ENCODE measurements at regions not wholly inside any gene's neighbourhood (a gene's known extent, or its start where the extent isn't known, plus 50 kb on each side); places are given as distances from the start of the nearest gene placed in this dataset.

DNA sequence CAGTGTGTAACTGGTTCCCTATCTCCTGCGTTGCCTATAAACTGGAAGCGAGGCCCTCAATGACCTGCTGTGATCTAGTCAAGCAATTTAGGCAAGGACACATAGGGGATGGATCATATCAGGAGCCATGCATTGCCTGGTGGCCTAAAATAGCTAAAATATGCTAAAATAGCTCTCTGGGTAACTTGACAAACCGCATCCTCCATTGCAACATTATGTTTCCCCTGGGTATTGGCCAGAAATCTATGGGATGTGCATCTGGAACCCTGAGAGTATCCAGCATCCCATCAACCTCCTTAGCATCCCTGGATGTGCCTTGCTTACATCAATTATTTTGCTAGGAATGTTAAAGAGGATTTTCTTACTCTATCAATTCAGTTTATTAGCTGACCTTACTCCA is 91.7 kb upstream of the ADCY1 start:
- Histone ChIP-seq H3K4me3 (replicated peaks in 1 of 2; ENCODE audit: low read depth in 1 of 2, low read length in 2 of 2) (no peak overlapping the region), H3K4me2 (ENCODE audit: low read length) (no peak overlapping the region), H2AFZ (ENCODE audit: low read depth, low read length, poor library complexity, severe bottlenecking) (no peak overlapping the region), H3K27ac (ENCODE audit: low read depth, low read length) (no peak overlapping the region), H3K9me3 (ENCODE audit: control insufficient read depth in 1 of 2, insufficient read depth in 1 of 2, low read depth in 1 of 2, low read length in 2 of 2) (no peaks in the 10 kb centered on the region), H3K27me3 (ENCODE audit: insufficient read depth, low read length) (peaks cover 24% of the 10 kb centered on the region), H3K4me1 (ENCODE audit: control insufficient read depth in 1 of 2, insufficient read depth in 2 of 2, low read length in 2 of 2) (no peaks in the 10 kb centered on the region), H3K36me3 (ENCODE audit: control insufficient read depth in 1 of 2, insufficient read depth in 2 of 2, low read length in 2 of 2) (no peaks in the 10 kb centered on the region), H3K9ac (ENCODE audit: low read length) (no peak overlapping the region), H3K79me2 (ENCODE audit: insufficient read depth, low read length) (no peaks in the 10 kb centered on the region), H4K20me1 (ENCODE audit: insufficient read depth) (no peaks in the 10 kb centered on the region), H3K9me2 (ENCODE audit: insufficient read depth) (no peaks in the 10 kb centered on the region)
- ATAC-seq (no peak), DNase-seq (ENCODE audit: low read depth, low spot score) (no peak)
- no TSS peak for BruUV-seq (replicated peaks)
- no peak for TF ChIP-seq ELF1 (IDR thresholded peaks at IDR 0.05; ENCODE audit: borderline replicate concordance, low read depth)
- no peak for TF ChIP-seq ZFX (IDR thresholded peaks at IDR 0.05)
- TF ChIP-seq POLR2A (IDR thresholded peaks at IDR 0.05; ENCODE audit: borderline replicate concordance, extremely low read depth, insufficient read depth, insufficient read length): no peak
- TF ChIP-seq EZH2phosphoT487 (IDR thresholded peaks at IDR 0.05; ENCODE audit: borderline replicate concordance): no peak
- no peak for TF ChIP-seq ZNF274 (IDR thresholded peaks at IDR 0.05; ENCODE audit: low read depth, low read length)
- TF ChIP-seq EGR1 (IDR thresholded peaks at IDR 0.05; ENCODE audit: low read depth): no peak
- TF ChIP-seq CBX3 (IDR thresholded peaks at IDR 0.05; ENCODE audit: low read depth): no peak
- TF ChIP-seq, protein P1, sequence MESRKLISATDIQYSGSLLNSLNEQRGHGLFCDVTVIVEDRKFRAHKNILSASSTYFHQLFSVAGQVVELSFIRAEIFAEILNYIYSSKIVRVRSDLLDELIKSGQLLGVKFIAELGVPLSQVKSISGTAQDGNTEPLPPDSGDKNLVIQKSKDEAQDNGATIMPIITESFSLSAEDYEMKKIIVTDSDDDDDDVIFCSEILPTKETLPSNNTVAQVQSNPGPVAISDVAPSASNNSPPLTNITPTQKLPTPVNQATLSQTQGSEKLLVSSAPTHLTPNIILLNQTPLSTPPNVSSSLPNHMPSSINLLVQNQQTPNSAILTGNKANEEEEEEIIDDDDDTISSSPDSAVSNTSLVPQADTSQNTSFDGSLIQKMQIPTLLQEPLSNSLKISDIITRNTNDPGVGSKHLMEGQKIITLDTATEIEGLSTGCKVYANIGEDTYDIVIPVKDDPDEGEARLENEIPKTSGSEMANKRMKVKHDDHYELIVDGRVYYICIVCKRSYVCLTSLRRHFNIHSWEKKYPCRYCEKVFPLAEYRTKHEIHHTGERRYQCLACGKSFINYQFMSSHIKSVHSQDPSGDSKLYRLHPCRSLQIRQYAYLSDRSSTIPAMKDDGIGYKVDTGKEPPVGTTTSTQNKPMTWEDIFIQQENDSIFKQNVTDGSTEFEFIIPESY (IDR thresholded peaks at IDR 0.05; ENCODE audit: extremely low read depth, insufficient replicate concordance, low read length): no peak
- TF ChIP-seq RAD21 (IDR thresholded peaks at IDR 0.05; ENCODE audit: low read depth): no peak
- TF ChIP-seq ATF3 (IDR thresholded peaks at IDR 0.05): no peak
- TF ChIP-seq, protein P2, sequence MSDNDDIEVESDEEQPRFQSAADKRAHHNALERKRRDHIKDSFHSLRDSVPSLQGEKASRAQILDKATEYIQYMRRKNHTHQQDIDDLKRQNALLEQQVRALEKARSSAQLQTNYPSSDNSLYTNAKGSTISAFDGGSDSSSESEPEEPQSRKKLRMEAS (IDR thresholded peaks at IDR 0.05): no peak
- no peak for TF ChIP-seq JUND (IDR thresholded peaks at IDR 0.05)
- TF ChIP-seq CEBPB (IDR thresholded peaks at IDR 0.05; ENCODE audit: low read depth): no peak
- TF ChIP-seq CTCF (IDR thresholded peaks at IDR 0.05 in 2 of 3, conservative IDR thresholded peaks at IDR 0.05 in 1 of 3; ENCODE audit: borderline replicate concordance in 1 of 3, insufficient read depth in 1 of 3, low read depth in 2 of 3, low read length in 2 of 3): no peak
- no peak for TF ChIP-seq POLR2AphosphoS5 (IDR thresholded peaks at IDR 0.05; ENCODE audit: low read depth, low read length)
- no peak for TF ChIP-seq SIN3A (IDR thresholded peaks at IDR 0.05; ENCODE audit: low read depth)
- TF ChIP-seq SP1 (IDR thresholded peaks at IDR 0.05; ENCODE audit: low read depth): no peak
- POLR2A ChIA-PET: no interaction called here
- CTCF ChIA-PET: no interaction called here
- intact Hi-C loops (cut with micrococcal nuclease): no loop called here
- RAD21 ChIA-PET (ENCODE audit: low non-redundant PET in 1 of 2, low total read pairs in 2 of 2, uncharacterized antibody in 2 of 2, unreplicated experiment in 2 of 2): no interaction called here

Data from HCT116 (cell line).